Fibroblast of the aortic adventitia (primary cell): ENCODE measurements at regions not wholly inside any gene's neighbourhood (a gene's known extent, or its start where the extent isn't known, plus 50 kb on each side); places are given as distances from the start of the nearest gene placed in this dataset.

ENCODE experiments used
- DNase-seq: peaks from one replicate; pipeline ENCODE4 v3.0.0-alpha.2; 2010; ENCODE audit warnings: low read depth
- H3K4me3 ChIP-seq: 2 replicates; pipeline ENCODE4 v1.5.1; 2011; ENCODE audit warnings: low read depth, mild to moderate bottlenecking, control low read depth, low read length, moderate library complexity
- TF ChIP-seq, protein P1 (sequence below): IDR thresholded peaks from 2 replicates; pipeline ENCODE4 v1.5.1; 2011; ENCODE audit warnings: mild to moderate bottlenecking, low read length, control low read depth, inconsistent platforms; ENCODE audit not compliant: insufficient read depth

- no peak overlapping the region for H3K4me3 ChIP-seq
- TF ChIP-seq, protein P1, sequence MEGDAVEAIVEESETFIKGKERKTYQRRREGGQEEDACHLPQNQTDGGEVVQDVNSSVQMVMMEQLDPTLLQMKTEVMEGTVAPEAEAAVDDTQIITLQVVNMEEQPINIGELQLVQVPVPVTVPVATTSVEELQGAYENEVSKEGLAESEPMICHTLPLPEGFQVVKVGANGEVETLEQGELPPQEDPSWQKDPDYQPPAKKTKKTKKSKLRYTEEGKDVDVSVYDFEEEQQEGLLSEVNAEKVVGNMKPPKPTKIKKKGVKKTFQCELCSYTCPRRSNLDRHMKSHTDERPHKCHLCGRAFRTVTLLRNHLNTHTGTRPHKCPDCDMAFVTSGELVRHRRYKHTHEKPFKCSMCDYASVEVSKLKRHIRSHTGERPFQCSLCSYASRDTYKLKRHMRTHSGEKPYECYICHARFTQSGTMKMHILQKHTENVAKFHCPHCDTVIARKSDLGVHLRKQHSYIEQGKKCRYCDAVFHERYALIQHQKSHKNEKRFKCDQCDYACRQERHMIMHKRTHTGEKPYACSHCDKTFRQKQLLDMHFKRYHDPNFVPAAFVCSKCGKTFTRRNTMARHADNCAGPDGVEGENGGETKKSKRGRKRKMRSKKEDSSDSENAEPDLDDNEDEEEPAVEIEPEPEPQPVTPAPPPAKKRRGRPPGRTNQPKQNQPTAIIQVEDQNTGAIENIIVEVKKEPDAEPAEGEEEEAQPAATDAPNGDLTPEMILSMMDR: no peak
- DNase-seq: no peak
These were observed 577.8 kb upstream of the PLXNA2 start for GRCh38 chr1:208821939-208822338.

DNA sequence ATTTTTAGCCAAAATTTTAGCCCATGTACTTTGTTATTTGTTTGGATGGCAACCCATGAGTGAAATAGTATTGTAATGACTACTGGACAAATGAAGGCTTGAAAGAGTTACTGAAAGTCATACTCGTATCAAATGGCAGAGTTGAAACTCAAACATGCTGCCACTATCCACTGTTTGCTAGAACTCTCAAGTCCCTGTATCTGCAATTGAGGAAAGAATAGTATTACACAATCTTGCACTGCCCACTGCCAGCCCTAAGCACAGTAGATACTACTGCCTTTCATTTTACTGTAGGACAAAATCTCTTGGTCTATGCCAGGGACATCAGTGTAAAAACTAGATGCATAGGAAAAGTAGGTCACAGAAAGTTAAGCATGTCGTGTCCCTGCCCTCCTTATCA is 581.1 kb upstream of the PLXNA2 start:
- no peak for DNase-seq
- TF ChIP-seq, protein P1: no peak
- H3K4me3 ChIP-seq: no peak overlapping the region

- TF ChIP-seq, protein P1: no peak
- H3K4me3 ChIP-seq: no peak overlapping the region
- DNase-seq: no peak
These were observed 585.4 kb upstream of the PLXNA2 start for GRCh38 chr1:208829595-208829994.

GRCh38 chr1:208834381-208835096 is 590.4 kb upstream of the PLXNA2 start:
- H3K4me3 ChIP-seq: no peak overlapping the region
- TF ChIP-seq, protein P1: no peak
- DNase-seq: peak; percentile 15

GRCh38 chr1:208835097-208835463 is 590.9 kb upstream of the PLXNA2 start:
- DNase-seq: no peak
- no peak overlapping the region for H3K4me3 ChIP-seq
- TF ChIP-seq, protein P1: no peak

DNA sequence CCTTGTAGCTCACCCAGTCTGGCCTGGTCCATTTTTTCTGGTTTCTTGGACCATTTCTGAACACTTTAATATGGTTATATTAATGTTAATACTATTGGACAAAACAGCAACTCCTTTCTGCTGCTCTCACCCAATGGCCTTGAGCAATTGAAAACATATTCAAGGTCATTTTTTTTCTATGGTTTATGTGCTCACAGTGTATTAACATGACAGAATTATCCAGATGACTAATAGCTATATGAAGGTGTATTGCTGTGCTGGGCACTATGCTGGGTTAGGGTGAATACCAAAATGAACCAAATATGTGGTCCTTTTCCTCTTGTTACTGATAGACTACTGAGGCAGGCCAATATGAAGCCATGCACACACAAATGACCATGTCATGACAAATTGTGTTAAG is 591.6 kb upstream of the PLXNA2 start:
- TF ChIP-seq, protein P1: no peak
- no peak overlapping the region for H3K4me3 ChIP-seq
- no peak for DNase-seq

DNA sequence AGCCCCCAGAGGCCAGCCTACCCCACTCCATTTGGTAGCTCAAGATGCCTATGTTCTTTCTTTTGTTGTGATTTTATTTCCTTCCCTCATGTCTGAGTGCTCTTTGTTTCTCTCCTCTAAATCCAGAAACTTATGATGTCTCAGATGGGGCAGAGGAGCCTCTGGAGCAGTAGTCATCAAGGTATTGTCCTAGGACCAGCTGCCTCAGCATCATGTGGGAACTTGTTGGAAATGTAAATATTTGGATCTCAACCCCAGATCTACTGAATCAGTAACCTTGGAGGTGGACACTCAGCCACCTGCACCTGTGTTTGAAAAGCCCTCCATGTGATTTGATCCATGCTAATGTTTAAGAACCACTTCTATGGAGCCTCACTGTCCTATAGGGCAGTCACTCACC is 593.1 kb upstream of the PLXNA2 start:
- H3K4me3 ChIP-seq: no peak overlapping the region
- DNase-seq: no peak
- TF ChIP-seq, protein P1: no peak
